ENCODE measurements at regions not wholly inside any gene's neighbourhood (a gene's known extent, or its start where the extent isn't known, plus 50 kb on each side); places are given as distances from the start of the nearest gene placed in this dataset.

DNA sequence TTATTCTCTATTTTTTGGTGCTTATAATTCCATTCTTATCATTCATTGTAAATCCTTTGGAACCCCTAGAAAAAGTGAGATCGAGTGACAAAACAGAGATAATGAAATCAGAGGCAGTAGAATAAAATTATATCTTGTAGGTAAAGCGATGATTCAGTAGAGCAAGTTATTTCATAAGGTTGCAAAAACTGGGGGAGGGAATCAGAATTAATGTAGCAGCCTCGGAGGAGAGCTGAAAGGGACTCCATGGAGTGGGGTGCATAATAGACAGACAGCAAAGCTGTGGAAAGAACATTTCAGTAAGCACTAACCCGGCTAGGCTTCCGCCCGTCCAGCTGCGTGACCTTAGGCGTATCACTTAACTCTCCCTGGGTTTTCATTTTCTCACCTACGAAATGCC, 289.7 kb downstream of the EN1 start:
- no peak for DNase-seq

DNA sequence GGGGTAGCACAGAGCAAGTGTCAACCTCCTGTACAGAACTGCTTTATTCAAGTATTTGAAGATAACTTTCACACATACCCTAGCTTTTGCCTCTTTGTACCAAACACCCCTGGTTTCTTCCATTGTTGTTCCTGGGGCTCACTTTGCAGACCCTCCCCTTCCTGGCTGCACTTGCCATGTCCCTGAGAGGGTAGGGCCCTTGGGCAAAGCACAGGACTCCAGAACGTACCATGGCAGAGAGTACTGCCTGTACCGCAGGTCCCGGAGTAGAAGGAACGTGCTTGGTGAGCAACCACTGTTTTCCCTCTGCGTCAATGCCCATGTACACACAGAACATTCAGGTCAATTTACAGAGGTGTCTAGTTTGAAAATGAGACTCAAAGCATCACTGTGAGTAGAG, 290.4 kb downstream of the EN1 start:
- DNase-seq, result no peak

DNA sequence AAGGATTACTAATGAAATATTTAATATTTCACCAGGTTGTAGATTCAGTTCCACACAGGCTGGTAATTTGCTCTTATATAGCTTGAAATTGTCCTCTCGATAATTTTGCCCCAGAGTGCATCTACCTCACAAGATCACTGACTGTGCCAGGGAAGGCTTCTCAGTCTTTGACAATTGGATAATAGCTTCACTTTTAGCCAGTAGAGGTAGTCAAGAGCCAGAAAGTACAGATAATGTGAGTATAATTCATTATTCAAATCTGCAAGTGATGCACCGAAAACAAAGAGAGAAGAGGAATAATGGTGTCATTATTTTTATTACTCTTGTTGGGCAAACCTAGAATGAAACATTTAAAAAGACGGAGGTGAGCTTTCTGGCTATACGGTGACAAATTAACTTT, 292.8 kb downstream of the EN1 start:
- no peak for DNase-seq

DNA sequence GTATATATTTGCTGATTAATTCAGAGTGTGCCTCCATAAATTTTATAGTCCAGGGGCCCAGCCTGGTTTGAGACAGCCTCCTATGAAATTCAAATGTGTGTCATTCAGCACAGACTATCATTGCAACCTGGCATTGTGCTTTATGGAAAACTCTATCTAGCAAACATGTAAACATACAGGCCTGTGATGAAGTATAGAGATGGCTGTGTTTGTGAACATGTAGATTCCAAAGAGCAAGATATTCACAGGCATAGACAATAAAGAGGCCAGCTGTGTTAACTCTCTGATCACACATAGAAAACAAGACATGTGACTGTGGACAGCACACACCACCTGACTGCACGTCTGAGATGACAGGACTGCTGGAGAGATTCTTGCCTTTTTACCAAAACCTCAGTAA, 297.9 kb downstream of the EN1 start:
- no peak for DNase-seq

DNA sequence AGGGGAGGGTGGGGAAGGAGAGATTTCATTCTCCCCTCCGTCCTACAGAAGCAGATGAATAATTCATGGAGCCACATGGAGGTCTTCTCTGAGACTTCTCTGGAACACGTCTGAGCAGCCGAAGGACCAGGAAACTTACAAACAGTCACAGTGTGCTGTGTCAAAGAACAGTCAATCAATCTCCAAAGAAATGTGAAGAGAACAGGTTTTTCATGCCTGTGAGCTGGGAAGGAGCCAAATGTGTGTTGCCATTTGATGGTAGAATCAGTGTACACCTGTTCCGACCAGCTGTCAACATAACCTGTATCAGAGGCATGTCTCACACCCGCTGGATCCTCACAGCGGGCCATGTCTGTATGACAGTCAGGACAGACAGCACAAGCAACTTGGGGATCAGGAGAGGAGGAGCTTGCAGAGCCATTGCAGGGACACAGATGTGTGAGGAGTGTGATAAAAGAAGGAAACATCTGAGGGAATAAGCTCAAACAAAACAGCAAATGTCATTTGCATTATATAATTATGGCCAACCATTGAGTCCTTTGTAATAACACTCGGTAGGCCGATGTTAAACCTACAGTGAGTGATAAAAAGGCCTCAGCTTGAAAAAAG, 298.5 kb downstream of the EN1 start:
- no peak for DNase-seq

DNA sequence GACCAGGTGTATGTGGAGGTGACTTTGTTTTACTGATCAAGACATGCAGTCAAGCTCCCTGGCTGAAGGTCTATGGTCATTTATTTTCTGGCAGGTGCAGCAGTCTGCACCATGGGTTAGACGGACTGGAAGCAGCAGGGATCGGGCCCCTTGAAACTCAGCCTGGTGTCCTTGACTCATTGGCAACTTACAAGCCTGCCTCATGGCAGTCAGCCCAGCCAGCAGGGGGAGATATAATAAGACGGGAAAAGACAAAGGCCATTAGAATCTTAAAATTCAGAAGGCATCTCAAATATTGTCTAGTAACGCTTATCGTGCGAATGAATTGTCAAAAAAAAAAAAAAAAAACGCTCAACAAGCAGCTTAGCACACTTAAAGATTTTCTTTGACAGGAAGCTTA, 308.2 kb downstream of the EN1 start:
- no peak for DNase-seq

DNA sequence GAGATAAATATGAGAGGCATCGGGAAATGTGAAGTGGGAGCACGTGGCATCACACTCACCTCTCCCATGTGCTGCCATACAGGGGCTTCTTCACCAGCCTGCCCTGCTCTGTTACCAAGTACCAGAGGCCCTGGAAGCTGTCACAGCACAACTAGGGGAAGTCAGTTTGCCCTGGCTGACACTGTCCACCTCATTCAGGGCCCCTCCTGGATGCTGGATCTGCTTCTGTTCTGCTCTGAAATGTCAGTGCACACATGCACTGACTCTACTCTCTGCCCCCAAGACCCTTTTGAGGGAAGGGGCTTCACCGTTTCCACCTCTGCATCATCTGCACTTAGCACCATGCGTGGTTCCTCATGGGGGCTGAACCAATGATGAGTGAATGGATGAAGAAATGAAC, 311.1 kb downstream of the EN1 start:
- DNase-seq, result no peak

DNA sequence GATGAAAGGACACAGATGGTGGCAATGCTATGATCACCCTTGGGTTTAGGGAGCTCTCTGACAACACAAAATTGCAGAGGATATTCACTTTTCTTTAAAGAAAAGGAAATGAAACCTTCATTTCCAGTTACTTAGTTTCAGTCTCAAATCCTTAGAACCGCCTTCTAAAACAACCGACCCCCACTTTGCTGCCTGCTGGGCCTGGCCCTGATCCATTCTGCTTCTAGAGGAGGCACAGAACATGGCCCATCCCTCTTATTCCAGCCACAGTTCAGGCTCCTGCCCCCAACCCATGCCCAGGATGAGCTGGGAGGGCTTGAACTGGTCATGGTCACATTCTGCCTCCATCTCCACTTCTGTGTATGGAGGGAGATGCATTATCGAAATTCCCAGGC, 311.6 kb downstream of the EN1 start:
- no peak for DNase-seq

DNA sequence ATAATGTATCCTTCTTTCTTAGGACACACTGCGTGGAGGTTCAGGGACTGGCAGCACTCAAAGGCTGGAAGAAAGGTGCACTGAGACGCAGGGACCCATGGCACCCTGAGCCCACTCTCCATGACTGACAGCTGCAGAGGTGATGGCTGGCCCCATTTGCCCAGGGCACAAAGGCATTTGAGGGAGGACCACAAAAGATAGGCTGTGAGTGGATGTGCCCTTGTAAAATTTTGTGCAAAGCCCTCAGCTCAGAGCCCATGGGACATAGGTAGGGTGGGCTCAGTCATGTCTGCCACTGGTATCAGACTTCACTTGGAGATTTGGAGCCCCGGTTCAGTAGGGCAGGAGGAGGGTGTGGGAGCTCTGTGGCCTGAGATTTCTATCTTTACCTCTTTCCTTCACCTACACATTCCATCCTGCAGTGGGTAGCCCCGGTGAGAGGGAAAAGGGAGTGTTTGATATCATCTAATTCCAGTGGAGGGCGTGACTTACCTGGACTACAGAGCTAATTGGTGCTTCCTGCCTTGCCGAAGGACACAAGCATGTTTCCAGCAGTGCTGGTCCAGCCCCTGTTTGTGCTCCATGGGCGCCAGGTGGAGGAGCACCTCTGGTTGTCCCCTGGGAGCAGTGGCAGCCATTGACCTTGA, 312.2 kb downstream of the EN1 start:
- DNase-seq, result no peak

DNA sequence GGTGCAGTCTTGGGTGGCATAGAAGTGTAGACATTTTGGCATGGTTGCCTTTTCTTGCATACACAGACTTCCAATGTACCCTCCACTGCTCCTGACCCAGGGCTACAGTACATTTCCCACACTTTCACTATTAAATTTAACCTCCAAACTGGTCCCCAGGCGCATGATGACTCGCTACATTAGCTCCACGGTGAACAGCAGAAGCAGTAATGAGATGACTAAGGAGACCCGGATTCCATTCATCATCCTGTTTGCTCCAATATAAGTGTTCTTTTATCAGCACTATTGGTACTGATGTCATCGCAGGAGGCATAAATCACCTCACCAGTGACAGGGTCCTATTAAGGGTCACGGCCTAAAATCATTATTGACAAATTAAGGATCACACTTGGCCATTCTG, 316.5 kb downstream of the EN1 start:
- DNase-seq, result no peak

DNA sequence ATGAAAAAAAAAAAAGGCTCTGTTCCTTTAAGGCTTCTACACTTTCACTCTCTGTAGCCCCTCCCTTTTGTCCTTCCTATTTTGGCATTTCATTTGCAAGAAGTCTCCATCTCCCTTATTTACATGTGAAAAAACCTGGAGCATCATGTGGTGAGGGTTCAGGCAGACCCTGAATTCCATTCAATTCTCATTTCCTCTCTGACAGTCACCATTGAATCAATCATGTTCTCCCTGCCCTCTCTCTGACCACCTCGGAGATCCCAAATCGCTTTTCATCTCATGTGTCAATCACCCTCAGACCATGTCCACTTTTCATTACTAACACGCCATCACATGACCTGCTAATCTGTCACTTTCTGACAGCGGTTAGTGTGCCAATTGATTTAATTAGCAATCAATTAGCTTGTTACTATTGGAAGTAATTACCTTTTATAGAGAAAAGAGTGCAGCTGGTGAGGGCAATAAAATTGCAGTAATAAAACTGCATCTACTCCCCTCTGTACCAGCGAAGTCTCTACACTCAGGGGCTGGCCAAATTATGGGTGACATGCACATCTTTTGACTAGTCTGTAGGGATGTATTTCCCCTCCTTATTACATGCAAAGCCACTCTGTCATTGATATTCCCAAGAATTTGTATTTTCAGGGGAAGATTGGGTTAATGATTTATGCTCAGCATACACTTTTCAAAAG, 317.4 kb downstream of the EN1 start:
- DNase-seq, result no peak

DNA sequence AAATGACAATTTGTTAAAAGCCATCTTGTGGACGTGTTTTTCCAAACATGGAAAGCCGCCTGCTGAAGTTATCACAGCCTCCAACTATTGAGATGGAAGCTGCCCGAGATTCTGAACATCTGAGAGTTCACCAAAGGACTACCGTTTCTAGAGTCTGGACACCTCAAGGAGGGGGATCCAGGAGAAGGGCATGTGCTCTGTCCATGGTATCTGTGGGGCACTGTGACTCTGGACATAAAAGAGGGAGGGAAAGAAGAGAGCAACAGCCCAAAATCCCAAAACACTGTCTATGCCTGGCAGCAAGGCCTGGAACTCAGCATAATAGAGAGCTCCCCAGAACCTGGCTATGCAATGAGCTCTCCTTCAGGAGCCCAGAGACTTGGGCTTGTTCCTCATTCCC, 319.9 kb downstream of the EN1 start:
- no peak for DNase-seq

DNA sequence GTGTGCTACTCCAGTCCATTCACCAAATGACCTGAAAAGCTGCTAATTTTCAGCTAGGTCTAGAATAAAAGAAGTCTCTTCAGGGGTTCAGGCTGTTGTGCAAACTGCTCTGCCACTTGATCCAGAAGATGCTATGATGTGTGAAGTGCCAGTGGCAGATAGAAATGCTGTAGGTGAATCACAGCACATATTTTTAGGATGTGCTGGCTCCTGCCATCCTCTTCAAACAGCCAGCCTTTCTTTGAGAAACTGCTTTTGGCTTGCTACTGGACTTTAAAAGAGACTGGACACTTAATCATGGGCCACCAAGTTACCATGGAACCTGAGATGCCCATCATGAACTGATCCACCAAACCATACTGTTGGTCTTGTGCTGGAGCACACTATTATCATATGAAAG, 322.1 kb downstream of the EN1 start:
- no peak for DNase-seq

DNA sequence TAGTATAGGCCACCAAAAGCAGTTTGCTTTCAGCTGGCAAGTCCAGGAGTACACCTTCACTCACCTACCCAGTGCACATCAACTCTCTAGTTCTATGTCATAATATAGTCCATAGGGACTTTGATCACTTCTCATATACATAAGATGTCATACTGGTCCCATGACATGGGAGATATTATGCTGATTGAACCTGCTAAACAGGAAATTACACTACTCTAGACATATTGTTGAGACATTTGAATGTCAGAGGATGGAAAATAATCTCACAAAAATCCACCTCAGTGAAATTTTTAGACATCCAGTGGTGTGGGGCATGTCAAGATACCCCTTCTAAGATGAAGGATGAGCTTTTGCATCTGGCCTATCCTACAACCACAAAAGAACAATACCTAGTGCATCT, 322.5 kb downstream of the EN1 start:
- no peak for DNase-seq

DNA sequence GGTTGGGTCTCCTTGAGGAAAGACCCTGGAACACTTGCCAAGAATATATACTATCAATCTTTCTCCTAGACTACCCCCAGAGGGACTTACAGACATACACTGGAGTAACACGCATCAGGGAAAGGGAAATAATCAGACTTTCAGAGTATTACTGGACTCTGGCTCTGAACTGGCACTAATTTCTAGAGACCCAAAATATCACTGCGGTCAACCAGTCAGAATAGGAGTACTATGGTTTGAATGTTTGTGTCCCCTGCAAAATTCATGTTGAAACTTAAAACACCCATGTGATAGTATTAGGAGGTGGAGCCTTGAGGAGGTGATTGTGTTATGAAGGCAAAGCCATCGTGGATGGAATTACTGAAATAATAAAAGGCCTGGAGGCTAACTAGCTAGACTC, 323.7 kb downstream of the EN1 start:
- DNase-seq, result no peak

DNA sequence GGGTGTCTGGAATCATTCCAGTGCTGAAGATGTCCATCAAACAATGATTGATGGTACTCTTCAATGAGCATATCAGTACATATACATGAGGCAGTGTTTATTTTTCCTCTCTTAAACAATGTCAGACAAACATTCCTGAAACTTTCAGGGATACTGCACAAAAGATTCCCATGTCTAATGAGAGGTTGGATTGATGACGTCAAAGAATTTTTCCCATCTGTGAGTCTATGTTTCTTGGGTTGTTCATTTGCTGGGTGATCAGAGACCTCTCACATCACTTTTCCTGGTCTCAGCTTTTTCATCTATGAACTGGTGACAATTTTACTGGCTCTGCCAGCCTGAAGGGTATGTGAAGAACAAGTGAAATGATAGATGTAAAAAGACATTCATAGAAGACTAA, 325.5 kb downstream of the EN1 start:
- no peak for DNase-seq

DNA sequence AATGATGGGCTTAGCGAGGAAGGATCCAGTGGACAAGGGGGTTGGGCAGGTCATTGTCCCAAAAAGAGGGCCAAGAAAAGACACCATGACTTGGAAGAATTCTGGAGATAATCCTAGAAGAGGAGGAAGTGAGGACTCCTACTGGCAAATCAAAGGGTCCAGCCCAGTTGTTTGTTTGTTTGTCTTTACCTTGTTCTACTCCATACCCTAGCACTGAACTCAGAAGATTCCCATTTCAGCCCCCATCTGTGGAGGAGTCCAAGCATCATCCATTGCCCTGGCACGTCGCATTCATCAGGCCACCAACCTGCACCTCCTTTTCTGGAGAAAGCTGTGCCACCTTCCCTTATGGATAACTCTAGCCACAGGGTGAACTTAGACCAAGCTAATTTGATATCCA, 326.2 kb downstream of the EN1 start:
- DNase-seq, result no peak

DNA sequence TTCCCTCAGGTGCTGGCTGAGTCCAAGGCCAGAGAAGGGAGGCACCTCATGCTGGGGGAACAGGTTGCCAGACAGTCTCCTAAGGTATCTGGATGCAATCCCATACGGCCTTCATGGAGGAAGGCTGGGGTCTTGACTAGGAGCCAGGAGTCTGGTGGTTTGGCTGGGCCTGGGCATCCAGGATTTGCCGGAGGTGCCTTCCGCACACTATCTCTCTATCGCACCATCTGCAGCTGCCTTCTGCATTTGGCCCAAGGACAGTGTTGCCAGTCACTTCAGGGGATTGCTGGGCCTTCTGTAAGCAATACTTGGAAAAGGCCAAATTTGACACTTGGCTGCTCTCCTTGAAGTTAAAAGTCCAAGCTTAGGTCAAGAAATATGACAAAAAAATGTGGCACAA, 327.2 kb downstream of the EN1 start:
- no peak for DNase-seq

DNA sequence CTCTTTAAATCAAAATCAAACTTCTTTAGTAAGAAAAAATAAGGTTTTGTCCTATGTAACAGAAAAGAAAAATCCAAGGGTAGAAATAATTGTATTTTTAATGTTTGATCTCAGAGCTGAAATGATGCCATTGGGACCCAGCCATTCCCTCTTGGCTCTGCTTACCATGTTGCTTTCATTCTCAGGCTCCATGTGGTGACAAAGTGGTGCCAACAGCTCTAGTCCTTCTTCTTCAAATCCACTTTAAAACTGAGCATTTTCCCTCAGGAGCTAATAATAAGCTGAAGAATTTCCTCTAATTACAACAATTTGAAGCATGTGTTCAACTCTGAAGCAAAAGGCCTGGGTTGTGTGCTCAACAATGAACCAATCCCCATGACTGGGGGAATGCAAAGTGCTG, 327.9 kb downstream of the EN1 start:
- no peak for DNase-seq

DNA sequence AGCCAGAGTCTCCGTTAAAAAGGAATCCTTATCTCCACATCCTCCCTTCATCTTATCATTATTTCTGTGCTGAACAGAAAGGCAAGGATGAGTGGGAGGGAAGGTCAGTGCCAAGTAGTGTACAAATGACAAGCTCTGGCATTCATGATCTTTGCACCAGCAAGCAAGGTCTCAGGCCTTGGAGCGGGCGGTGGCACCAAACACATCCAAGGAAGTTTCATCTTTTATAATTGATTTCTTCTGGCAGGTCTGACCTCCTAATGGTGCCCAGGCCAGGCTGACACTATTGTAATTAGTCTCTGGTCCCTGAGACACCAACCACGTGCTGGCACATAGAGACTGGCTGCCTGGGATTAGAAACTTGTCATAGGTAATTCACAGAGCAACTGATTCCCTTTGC, 336.6 kb downstream of the EN1 start:
- no peak for DNase-seq

DNA sequence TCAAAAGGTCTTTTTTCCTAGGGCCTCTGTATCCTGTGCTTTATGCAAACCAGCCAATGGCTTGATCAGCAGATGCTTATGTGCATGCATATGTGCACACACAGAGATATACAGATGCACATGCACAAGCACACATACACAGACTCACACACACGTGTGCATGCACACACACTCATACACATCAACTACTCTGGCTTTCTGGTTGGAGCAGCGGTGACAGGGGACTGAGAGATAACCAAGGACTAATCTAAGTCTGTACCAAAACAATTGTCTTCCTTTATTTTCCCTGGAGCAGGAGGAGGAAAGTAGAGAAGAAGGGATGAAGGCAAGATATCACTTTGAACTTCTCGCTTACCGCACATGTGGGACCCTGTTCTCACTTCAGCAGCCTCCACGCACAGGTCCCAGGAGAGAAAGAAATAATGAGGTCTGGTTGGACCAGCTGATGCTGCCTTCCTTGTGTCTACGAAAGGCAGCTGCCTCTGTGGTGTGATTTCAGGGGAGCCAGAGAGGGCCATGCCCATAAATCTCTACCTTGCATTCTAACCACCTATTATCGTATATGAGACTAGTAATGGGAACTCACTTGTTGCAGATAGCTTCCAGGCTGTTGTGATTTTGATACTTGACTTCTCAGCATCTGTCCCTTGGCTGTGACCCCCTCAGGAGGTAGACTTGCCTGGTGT, 338.0 kb downstream of the EN1 start:
- no peak for DNase-seq

DNA sequence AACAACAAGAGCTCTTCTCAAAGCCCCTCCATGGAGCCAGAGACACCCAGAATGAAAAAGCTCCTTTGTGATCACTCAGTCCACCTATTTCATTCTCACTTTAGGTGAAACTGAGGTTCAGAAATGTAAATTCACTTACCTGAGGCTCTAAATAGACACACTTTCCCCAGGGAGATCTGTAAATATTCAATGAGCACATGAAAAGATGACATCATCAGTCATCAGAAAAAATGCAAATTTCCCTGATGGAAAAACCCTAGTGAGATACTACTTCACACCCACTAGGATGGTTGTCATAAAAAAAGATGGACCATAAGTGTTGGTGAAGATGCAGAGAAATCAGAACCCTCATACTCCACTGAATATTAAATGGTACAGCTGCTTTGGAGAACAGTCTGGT, 339.2 kb downstream of the EN1 start:
- DNase-seq, result no peak

DNA sequence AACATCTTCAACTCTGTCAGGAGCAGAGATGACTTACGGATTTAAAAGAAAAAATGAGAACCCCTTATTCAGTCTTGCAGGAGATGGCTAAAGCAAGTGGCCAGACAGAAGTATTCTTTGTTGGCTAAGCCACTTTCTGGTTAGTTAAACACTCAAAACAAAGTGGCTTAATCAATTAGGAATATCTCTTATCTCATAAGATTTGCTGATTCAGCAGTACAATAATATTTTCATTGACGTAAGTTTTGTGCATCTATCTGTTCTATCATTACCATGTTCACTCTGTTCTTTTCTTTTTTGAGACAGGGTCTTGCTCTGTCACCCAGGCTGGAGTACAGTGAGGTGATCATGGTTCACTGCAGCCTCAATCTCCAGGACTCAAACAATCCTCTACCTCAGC, 342.0 kb downstream of the EN1 start:
- DNase-seq, result no peak

DNA sequence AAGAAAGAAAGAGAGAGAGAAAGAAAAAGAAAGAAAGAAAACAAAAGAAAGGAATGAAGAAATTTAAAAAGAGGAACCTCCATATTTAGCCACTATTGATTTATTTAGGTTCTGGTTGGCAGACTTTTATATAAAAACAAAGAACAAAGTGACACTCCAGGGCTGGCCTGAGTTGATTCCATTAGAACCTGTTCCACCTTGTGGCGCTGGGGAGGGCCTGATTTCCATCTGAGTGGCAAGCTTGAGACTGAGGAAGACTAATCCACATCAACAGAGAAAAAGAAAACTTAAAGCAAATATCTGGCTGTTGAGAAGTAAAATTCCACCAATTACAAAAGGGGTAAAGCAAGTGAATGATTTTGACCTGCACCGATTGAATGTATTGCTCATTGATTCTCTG, 345.3 kb downstream of the EN1 start:
- DNase-seq, result no peak
